HCT116 (cell line): ENCODE measurements at regions not wholly inside any gene's neighbourhood (a gene's known extent, or its start where the extent isn't known, plus 50 kb on each side); places are given as distances from the start of the nearest gene placed in this dataset.

Source experiments
- ATAC-seq: fragments of 200-7000 bp; cut with Tn5 transposase; 2 replicates; pipeline ENCODE4 v1.9.1; 2020; ENCODE audit warnings: mild to moderate bottlenecking, moderate library complexity
- BruUV-seq: library from RNA; stranded (reverse); fragments of 400-500 nt; replicated peaks from 2 replicates; lab custom pipeline; 2021; lab: Mats Ljungman, UMichigan
- CTCF ChIA-PET: fragments of 300-600 bp; sonication (Branson Sonifier 250); formaldehyde crosslinking; loops from one replicate; lab custom pipeline; 2021; ENCODE audit warnings: antibody characterized with exemption; lab: Charles Lee
- POLR2A ChIA-PET: fragments of 300-600, 350-600 bp; sonication (Branson Sonifier 250); formaldehyde crosslinking; loops from one replicate; lab custom pipeline; 2021; ENCODE audit warnings: antibody characterized with exemption; lab: Charles Lee
- RAD21 ChIA-PET, 2 experiments: fragments of 300-600 bp; sonication (Branson Sonifier 250); formaldehyde crosslinking; loops; one replicate each; lab custom pipeline; 2023; ENCODE audit warnings: low total read pairs in 2 of 2; ENCODE audit not compliant: uncharacterized antibody in 2 of 2, unreplicated experiment in 2 of 2, low non-redundant PET in 1 of 2; lab: Charles Lee
- DNase-seq: peaks from one replicate; pipeline ENCODE4 v3.0.0-alpha.2; 2010; ENCODE audit warnings: low read depth, low spot score
- H2AFZ ChIP-seq: fragments of 200-600 bp; shearing (Covaris generic), sonication (generic); 2 replicates; pipeline ENCODE4 v1.6.1; 2017; ENCODE audit warnings: low read depth, mixed run types, mixed read lengths, antibody characterized with exemption, low read length; ENCODE audit not compliant: poor library complexity, severe bottlenecking
- H3K27ac ChIP-seq: 2 replicates; pipeline ENCODE4 v1.5.1; 2012; ENCODE audit warnings: low read depth, low read length
- H3K27me3 ChIP-seq: fragments of 200-600 bp; sonication (generic); 2 replicates; pipeline ENCODE4 v1.6.1; 2016; ENCODE audit warnings: mixed run types, low read length, mixed read lengths; ENCODE audit not compliant: insufficient read depth
- H3K36me3 ChIP-seq, 2 experiments: fragments of 200-500 bp in 1 of 2; fragments of 200-600 bp in 1 of 2; sonication (Bioruptor generic) in 1 of 2; sonication (generic) in 1 of 2; 2 replicates each; pipeline versions ENCODE4 v1.5.1 to v1.6.1; 2014 to 2016; ENCODE audit warnings: low read length in 2 of 2, inconsistent platforms in 1 of 2, mixed read lengths in 1 of 2, mixed run types in 1 of 2; ENCODE audit not compliant: insufficient read depth in 2 of 2, control insufficient read depth in 1 of 2
- H3K4me1 ChIP-seq, 2 experiments: fragments of 200-600 bp in 1 of 2; sonication (generic) in 1 of 2; 2 replicates each; pipeline versions ENCODE4 v1.5.1 to v1.6.1; 2012 to 2017; ENCODE audit warnings: low read length in 2 of 2, inconsistent platforms in 1 of 2, mild to moderate bottlenecking in 1 of 2, mixed read lengths in 1 of 2, mixed run types in 1 of 2, moderate library complexity in 1 of 2; ENCODE audit not compliant: insufficient read depth in 2 of 2, control insufficient read depth in 1 of 2
- H3K4me2 ChIP-seq: fragments of 200-600 bp; sonication (generic); 2 replicates; pipeline ENCODE4 v1.6.1; 2017; ENCODE audit warnings: mixed run types, low read length, mixed read lengths
- H3K4me3 ChIP-seq, 2 experiments: fragments of 200-600 bp in 1 of 2; sonication (generic) in 1 of 2; replicated peaks in 1 of 2; 2 replicates each; pipeline ENCODE4 v1.5.1; 2011 to 2016; ENCODE audit warnings: low read length in 2 of 2, control low read depth in 1 of 2, low read depth in 1 of 2, mild to moderate bottlenecking in 1 of 2, mixed read lengths in 1 of 2, mixed run types in 1 of 2
- H3K79me2 ChIP-seq: fragments of 200-600 bp; sonication (generic); 2 replicates; pipeline ENCODE4 v1.6.1; 2017; ENCODE audit warnings: mild to moderate bottlenecking, mixed run types, low read length, moderate library complexity, mixed read lengths; ENCODE audit not compliant: insufficient read depth
- H3K9ac ChIP-seq: fragments of 200-600 bp; sonication (generic); 2 replicates; pipeline ENCODE4 v1.6.1; 2016; ENCODE audit warnings: low read length, mixed read lengths
- H3K9me2 ChIP-seq: fragments of 200-600 bp; sonication (generic), shearing (Covaris generic); 2 replicates; pipeline ENCODE4 v1.6.1; 2017; ENCODE audit warnings: mixed run types, mild to moderate bottlenecking, moderate library complexity; ENCODE audit not compliant: insufficient read depth
- H3K9me3 ChIP-seq, 2 experiments: fragments of 200-500 bp in 1 of 2; fragments of 200-600 bp in 1 of 2; sonication (Bioruptor generic) in 1 of 2; sonication (generic) in 1 of 2; 2 replicates each; pipeline ENCODE4 v1.6.1; 2014 to 2017; ENCODE audit warnings: low read length in 2 of 2, mixed read lengths in 2 of 2, inconsistent platforms in 1 of 2, low read depth in 1 of 2, mild to moderate bottlenecking in 1 of 2, mixed run types in 1 of 2, moderate library complexity in 1 of 2; ENCODE audit not compliant: control insufficient read depth in 1 of 2, insufficient read depth in 1 of 2
- H4K20me1 ChIP-seq: fragments of 200-600 bp; sonication (generic), shearing (Covaris generic); 2 replicates; pipeline ENCODE4 v1.6.1; 2017; ENCODE audit warnings: mixed run types, mild to moderate bottlenecking, moderate library complexity; ENCODE audit not compliant: insufficient read depth
- ATF3 ChIP-seq: IDR thresholded peaks from 2 replicates; pipeline ENCODE4 v1.6.1; 2012
- CBX3 ChIP-seq: IDR thresholded peaks from 2 replicates; pipeline ENCODE4 v1.6.1; 2012; ENCODE audit warnings: low read depth
- EGR1 ChIP-seq: IDR thresholded peaks from 2 replicates; pipeline ENCODE4 v1.6.1; 2012; ENCODE audit warnings: low read depth
- EZH2 ChIP-seq: fragments of 200-600 bp; sonication (generic); IDR thresholded peaks from 2 replicates; pipeline ENCODE4 v1.6.1; 2017; ENCODE audit warnings: antibody characterized with exemption, mixed run types
- JUND ChIP-seq: IDR thresholded peaks from 2 replicates; pipeline ENCODE4 v1.6.1; 2012
- MAX ChIP-seq: IDR thresholded peaks from 2 replicates; pipeline ENCODE4 v1.6.1; 2012
- POLR2A ChIP-seq: IDR thresholded peaks from 2 replicates; pipeline ENCODE4 v1.7.0; 2011; ENCODE audit warnings: borderline replicate concordance; ENCODE audit not compliant: insufficient read depth, insufficient read length; ENCODE audit errors: extremely low read depth
- POLR2AphosphoS5 ChIP-seq: IDR thresholded peaks from 2 replicates; pipeline ENCODE4 v1.6.1; 2011; ENCODE audit warnings: mild to moderate bottlenecking, low read depth, low read length, moderate library complexity
- SIN3A ChIP-seq: IDR thresholded peaks from 2 replicates; pipeline ENCODE4 v1.6.1; 2012; ENCODE audit warnings: low read depth
- ZFX ChIP-seq: fragments of 450-650 bp; IDR thresholded peaks from 2 replicates; pipeline ENCODE4 v1.6.1; 2017
- ZNF274 ChIP-seq: fragments of 200-500 bp; sonication (Bioruptor generic); IDR thresholded peaks from 2 replicates; pipeline ENCODE4 v1.6.1; 2014; ENCODE audit warnings: mild to moderate bottlenecking, low read depth, low read length, inconsistent platforms
- intact Hi-C: fragments of 100-400 bp; cut with micrococcal nuclease; formaldehyde crosslinking; loops from 2 replicates; pipeline ENCODE4 v1.10.0; 2022

- TF ChIP-seq MAX, result no peak
These were observed 297.7 kb downstream of the DEPDC1B start (continued) for GRCh38 chr5:60402161-60402785.

- TF ChIP-seq EZH2 (no peak), CBX3 (no peak)
- TF ChIP-seq, all 23 proteins: peak for 0
- H3K4me3 ChIP-seq, result no peak overlapping the region
- intact Hi-C loops, result no loop called here
- BruUV-seq, result no TSS peak
- no peaks in the 10 kb centered on the region for H3K9me3 ChIP-seq
- H3K4me2 ChIP-seq, result no peak overlapping the region
- no peak overlapping the region for H2AFZ ChIP-seq
- H3K4me1 ChIP-seq, result no peaks in the 10 kb centered on the region
- H4K20me1 ChIP-seq, result no peaks in the 10 kb centered on the region
- H3K27ac ChIP-seq, result no peak overlapping the region
- CTCF ChIA-PET, result no interaction called here
- peaks cover 21% of the 10 kb centered on the region; the same call in 1 of the 2 replicates for H3K27me3 ChIP-seq
- POLR2A ChIA-PET, result no interaction called here
- RAD21 ChIA-PET, result no interaction called here
- ATAC-seq (no peak), DNase-seq (no peak)
- H3K9me2 ChIP-seq, result no peaks in the 10 kb centered on the region
- no peak overlapping the region for H3K9ac ChIP-seq
- H3K36me3 ChIP-seq, result no peaks in the 10 kb centered on the region
- no peaks in the 10 kb centered on the region for H3K79me2 ChIP-seq
These were observed 298.4 kb downstream of the DEPDC1B start for GRCh38 chr5:60401526-60401925.

- ATAC-seq, result no peak
- ChIA-PET CTCF (no interaction called here), POLR2A (no interaction called here), RAD21 (no interaction called here)
- no peak for DNase-seq
- H2AFZ ChIP-seq, result no peak overlapping the region
- intact Hi-C loops, result no loop called here
- H3K9me2 ChIP-seq, result no peaks in the 10 kb centered on the region
- H3K79me2 ChIP-seq, result no peaks in the 10 kb centered on the region
- no peaks in the 10 kb centered on the region for H4K20me1 ChIP-seq
- no peaks in the 10 kb centered on the region for H3K9me3 ChIP-seq
- no peak for TF ChIP-seq POLR2A
- no peak for TF ChIP-seq ZFX
- TF ChIP-seq EGR1, result no peak
- no peak for TF ChIP-seq ATF3
- no peak for TF ChIP-seq MAX
- TF ChIP-seq SIN3A, result no peak
- no peak for TF ChIP-seq JUND
- TF ChIP-seq ZNF274, result no peak
- no peak for TF ChIP-seq POLR2AphosphoS5
- H3K27me3 ChIP-seq, result peaks cover 12% of the 10 kb centered on the region; the same call in 1 of the 2 replicates
- no peak overlapping the region for H3K27ac ChIP-seq
- no peak overlapping the region for H3K4me3 ChIP-seq
- BruUV-seq, result no TSS peak
- no peaks in the 10 kb centered on the region for H3K4me1 ChIP-seq
- H3K9ac ChIP-seq, result no peak overlapping the region
- H3K4me2 ChIP-seq, result no peak overlapping the region
- H3K36me3 ChIP-seq, result no peaks in the 10 kb centered on the region
These were observed 300.5 kb downstream of the DEPDC1B start for GRCh38 chr5:60399507-60399906.
